HG03103 (cell line): ENCODE measurements at regions not wholly inside any gene's neighbourhood (a gene's known extent, or its start where the extent isn't known, plus 50 kb on each side); places are given as distances from the start of the nearest gene placed in this dataset.

ENCODE experiments used
- ATAC-seq: cut with Tn5 transposase; IDR thresholded peaks from one replicate; pipeline ENCODE4 v1.9.1; 2021; ENCODE audit warnings: low read depth; ENCODE audit not compliant: unreplicated experiment

- peak; percentile 66 for ATAC-seq
Measured at GRCh38 chr1:235011599-235012435, 116.8 kb downstream of the TOMM20 start.

- ATAC-seq = no peak
Measured at GRCh38 chr1:235011064-235011598, 117.5 kb downstream of the TOMM20 start.

- no peak for ATAC-seq
Measured at GRCh38 chr1:235009561-235010306, 118.9 kb downstream of the TOMM20 start.

GRCh38 chr1:235009074-235009473 lies 119.6 kb downstream of the TOMM20 start:
- no peak for ATAC-seq

- no peak for ATAC-seq
Measured at GRCh38 chr1:235008239-235008638, 120.4 kb downstream of the TOMM20 start.

- ATAC-seq = no peak
Measured at GRCh38 chr1:235006816-235007215, 121.8 kb downstream of the TOMM20 start.

GRCh38 chr1:235006132-235006721 lies 122.4 kb downstream of the TOMM20 start:
- no peak for ATAC-seq

- ATAC-seq = no peak
Measured at GRCh38 chr1:235004840-235005391, 123.7 kb downstream of the TOMM20 start.

- ATAC-seq = no peak
Measured at GRCh38 chr1:235004276-235004675, 124.4 kb downstream of the TOMM20 start.

- ATAC-seq = no peak
Measured at GRCh38 chr1:235002706-235003300, 125.8 kb downstream of the TOMM20 start.

GRCh38 chr1:234999513-234999940 lies 129.1 kb downstream of the TOMM20 start:
- ATAC-seq = no peak

GRCh38 chr1:234997896-234998741 lies 130.5 kb downstream of the TOMM20 start:
- ATAC-seq = no peak

- no peak for ATAC-seq
Measured at GRCh38 chr1:234997201-234997895, 131.3 kb downstream of the TOMM20 start.

GRCh38 chr1:234996245-234996757 lies 132.3 kb downstream of the TOMM20 start:
- no peak for ATAC-seq

GRCh38 chr1:234994436-234995295 lies 134.0 kb downstream of the TOMM20 start:
- no peak for ATAC-seq

GRCh38 chr1:234992065-234992464 lies 136.6 kb downstream of the TOMM20 start:
- no peak for ATAC-seq

GRCh38 chr1:234990874-234991801 lies 137.5 kb downstream of the TOMM20 start:
- no peak for ATAC-seq
